Fibroblast of skin of back (primary cell): ENCODE measurements at regions not wholly inside any gene's neighbourhood (a gene's known extent, or its start where the extent isn't known, plus 50 kb on each side); places are given as distances from the start of the nearest gene placed in this dataset.

ENCODE experiments used
- DNase-seq: peaks from one replicate; pipeline ENCODE4 v3.0.0-alpha.2; 2013

- DNase-seq, result no peak
Observed at GRCh38 chr12:45549337-45549902, 180.1 kb upstream of the ARID2 start.

- no peak for DNase-seq
Observed at GRCh38 chr12:45553204-45553603, 176.3 kb upstream of the ARID2 start.

DNA sequence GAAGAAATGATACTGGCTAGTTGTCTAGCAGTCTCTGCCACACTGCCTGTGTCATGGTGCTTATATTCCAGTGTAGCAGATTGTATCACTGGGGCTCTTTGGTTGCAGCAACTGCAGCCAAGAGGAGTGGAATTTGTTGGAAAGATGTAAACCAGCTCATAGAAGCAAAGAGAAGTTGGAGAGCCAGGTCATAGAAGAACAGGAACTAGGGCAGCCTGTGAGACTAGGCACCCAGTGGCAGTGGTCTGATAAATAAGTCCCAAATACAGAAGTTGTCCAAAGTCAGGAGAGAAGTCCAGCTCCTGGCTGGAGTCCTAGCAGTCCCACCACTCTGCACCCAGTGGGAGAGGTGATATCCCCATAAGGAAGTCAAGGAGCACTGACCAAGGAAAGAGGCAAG, 172.5 kb upstream of the ARID2 start:
- no peak for DNase-seq

DNA sequence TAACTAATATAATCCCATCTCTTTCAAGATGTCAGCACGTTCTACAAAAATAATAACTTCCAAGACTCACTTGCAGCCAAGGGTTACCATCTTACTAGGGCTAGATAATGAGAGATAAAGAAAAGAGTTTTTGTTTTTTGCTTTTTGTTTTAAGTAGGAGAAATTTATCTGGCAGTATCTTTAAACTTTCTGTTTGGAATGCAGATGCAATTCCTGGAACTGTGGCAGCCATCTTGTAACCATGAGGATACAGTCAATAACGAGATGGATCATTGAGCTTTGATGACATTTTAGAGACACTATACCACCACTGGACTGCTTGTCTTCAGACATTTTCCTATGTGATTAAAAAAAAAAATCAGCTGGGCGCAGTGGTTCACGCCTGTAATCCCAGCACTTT, 171.2 kb upstream of the ARID2 start:
- DNase-seq, result no peak

DNA sequence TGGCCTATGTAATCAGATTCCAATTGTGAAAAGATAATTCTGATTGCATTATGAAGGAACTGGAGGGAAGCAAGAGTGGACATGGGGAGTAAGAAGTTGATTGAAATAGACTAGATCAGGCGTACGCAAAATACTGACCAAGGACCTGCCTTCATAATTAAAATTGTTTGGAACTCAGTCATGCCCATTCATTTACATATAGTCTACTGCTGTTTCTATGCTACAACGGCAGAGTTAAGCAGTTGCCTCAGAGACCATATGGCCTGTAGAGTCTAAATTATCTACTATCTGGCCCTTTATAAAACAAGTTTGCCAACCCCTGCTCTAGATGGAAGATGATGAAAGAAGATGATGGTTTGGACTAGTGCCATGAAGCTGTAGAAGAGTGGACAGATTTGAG, 170.0 kb upstream of the ARID2 start:
- no peak for DNase-seq

DNA sequence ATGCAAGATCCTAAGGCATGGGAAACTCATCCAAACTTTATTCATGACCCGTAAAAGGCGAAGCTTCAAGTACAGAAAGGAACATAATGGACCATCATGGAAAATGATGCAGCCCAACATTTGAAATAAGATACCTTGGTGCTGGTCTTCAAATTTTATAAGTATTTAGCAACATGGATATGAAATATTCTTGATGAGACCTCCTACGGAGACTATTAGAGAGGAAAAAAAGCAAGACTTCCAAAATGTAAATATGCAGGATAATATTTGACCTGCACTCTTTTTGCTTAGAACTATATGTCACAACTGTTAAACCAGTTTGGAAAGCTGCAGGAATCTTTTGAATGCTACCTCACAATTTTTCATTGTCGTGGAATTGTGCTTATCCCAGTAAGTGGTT, 168.8 kb upstream of the ARID2 start:
- DNase-seq, result no peak

DNA sequence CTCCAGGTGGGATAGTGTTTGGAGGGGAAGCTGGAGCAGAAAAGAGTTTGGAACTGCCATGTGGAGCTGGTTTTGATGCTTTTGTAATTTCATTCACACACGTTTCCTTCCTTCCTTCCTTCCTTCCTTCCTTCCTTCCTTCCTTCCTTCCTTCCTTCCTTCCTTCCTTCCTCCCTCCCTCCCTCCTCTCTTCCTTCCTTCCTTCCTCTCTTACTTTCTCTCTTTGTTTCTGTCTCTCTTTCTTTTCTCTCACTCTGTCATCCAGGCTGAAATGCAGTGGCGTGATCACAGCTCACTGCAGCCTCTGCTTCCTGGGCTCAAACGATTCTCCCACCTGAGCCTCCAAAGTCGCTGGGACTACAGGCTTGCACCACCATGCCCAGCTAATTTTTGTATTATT, 168.0 kb upstream of the ARID2 start:
- no peak for DNase-seq

DNA sequence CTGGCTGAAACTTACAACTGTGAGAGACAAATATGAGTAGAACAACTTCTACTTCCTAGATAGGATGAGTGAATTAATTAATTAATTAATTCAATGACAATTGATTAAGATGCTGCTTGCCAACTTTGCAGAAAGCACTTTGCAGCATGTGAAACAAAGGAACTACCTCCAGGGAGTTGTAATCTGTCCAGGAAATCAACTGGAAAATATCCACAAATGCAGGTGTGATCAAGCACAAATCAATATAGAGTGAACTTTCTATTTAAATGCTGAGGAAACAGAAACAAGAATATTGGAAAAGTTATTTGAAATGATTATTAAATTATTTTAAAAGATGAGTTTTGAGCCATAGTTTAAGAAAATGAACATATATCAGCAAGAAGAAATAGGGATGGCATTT, 163.9 kb upstream of the ARID2 start:
- no peak for DNase-seq

- DNase-seq, result no peak
Observed at GRCh38 chr12:45566257-45566656, 163.2 kb upstream of the ARID2 start.

DNA sequence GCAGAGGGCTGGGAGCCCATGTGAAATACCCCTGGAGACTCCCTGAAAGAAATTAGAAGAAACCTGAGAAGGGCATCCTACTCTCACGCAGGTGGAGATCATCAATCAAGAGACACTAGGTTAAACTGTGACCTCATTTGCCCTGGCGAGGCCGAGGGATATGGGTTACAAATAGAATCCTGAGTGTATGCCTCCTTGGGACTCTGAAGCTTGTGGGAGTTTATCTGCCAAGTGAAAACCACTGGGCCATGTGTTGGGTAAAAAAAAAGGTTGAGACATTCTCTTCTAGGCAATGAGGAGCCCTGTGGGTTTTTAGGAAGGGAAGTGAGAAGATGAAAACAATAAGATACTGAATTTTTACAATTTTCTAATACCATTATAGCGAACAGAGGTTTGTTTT, 160.7 kb upstream of the ARID2 start:
- no peak for DNase-seq

GRCh38 chr12:45570501-45570900, 159.0 kb upstream of the ARID2 start:
- no peak for DNase-seq

GRCh38 chr12:45572114-45572513, 157.4 kb upstream of the ARID2 start:
- no peak for DNase-seq

- no peak for DNase-seq
Observed at GRCh38 chr12:45575417-45575816, 154.1 kb upstream of the ARID2 start.

DNA sequence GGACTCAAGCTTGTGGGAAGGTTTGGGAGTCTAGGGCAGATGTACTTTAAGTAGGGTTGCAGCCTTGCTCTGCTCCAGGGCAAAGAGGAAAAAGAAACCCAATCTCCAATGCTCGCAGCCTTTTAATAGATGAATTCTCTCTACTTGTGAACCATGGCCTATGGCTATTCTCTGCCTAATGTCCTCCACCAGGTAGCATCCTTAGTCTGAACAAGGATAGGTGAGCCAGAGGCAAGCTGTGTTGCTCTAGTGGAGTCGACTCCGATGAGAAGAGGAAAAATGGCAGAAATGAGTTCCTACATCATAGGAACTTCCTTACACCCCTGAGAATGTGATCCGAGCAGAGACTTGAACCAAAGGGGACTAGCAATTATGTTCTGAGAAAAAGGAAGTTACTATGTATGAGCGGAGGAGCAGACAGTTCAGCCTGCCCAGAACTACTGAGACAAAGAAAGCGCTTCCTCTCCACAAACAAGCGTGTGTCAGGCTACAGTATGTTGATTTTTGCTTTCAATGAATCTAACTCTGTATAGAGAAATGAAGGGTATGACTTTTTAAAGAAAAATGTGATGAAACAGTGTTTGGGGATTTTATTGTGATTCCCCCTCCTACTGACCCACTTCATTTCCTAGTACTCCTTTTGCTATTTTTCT, 153.6 kb upstream of the ARID2 start:
- peak; percentile 21 for DNase-seq

DNA sequence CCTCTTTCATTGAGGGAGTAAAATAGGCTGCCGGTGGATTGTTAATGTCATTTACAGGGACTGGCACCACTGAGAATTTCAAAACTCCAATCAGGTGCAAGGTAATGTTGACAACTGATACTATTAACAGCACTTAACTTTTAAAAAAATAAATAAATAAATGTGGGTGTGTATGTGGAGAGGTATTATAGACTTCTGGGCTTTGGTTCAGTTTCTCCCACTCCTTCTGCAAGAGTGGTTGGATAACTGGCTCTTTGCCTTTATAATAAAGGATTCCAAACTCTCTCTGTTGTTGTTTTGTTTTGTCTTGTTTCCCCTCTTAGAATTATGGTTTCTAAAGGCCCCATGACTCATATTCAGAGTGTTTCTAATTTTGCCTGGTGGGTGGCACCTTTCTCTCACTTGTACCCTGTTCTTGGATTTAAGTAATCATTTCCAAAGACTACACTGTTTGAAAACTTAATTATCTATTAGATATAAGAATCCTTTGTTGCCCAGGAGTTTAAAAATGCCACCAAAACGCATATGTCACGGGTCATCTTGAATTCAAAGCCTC, 151.6 kb upstream of the ARID2 start:
- no peak for DNase-seq

DNA sequence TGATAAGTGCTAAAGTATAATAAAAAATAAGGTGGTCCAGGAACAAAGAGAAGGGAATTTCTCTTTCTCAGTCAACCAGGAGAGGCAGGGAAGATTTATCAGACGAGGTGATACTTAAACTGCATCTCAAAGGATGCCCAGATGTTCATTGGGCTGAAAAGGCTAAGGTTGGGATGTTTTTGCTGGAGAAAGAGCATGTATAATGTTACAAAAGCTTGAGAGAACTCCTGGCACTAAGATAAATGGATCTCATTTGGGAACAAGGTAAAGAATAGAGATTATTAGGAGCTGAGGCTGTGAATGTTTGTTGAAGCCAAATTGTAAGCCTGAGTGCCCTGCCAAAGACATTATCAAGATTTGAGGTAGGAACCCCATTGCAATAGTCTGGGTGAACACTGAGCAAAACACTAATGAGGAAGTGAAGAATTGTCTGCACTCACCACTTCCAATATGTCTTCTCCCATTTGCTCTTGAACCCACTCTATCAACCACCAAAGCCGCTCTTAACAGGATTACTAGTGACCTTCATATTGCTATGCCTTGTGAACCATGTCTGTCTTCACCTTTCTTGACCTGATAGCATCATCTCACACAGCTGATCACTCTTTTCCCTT, 149.0 kb upstream of the ARID2 start:
- no peak for DNase-seq

DNA sequence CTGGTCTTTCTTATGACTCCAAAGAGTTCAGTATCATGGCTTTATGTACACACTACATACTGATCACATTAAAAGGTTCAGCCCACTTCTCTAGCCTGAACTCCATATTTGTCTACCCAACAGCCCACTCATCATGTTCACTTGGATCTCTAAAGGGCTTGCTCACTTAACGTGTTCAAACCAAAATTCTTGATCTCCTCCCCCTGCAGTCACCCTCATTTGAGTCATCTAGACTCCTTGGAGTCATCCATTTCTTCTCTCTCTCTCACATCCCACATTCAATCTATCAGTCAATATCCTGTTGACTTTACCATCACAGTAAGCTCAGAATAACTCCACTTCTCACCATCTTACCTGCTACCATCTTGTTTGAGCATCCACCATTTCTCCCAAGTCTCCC, 148.4 kb upstream of the ARID2 start:
- no peak for DNase-seq

DNA sequence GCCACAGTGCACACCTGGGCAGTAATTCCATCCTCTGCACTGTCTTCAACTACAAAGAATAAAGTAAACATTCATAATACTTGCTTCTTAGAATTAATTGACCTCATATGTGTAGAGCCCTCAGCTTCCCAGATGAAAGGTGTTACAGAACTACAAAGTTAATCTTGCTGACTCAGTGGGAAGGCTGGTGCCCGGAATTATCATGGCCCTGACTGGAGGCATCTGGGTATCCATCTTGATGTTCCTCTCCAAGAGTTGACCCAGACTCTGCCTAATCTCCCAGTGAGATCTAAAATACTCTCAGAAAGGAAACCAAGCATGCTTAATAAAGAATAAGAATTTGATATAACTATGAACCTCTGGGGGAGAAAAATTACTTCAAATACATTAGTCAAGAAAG, 147.0 kb upstream of the ARID2 start:
- no peak for DNase-seq

- DNase-seq, result no peak
Observed at GRCh38 chr12:45582986-45583659, 146.4 kb upstream of the ARID2 start.

- DNase-seq, result no peak
Observed at GRCh38 chr12:45584336-45584735, 145.2 kb upstream of the ARID2 start.

GRCh38 chr12:45585522-45586230, 143.8 kb upstream of the ARID2 start:
- DNase-seq, result no peak

DNA sequence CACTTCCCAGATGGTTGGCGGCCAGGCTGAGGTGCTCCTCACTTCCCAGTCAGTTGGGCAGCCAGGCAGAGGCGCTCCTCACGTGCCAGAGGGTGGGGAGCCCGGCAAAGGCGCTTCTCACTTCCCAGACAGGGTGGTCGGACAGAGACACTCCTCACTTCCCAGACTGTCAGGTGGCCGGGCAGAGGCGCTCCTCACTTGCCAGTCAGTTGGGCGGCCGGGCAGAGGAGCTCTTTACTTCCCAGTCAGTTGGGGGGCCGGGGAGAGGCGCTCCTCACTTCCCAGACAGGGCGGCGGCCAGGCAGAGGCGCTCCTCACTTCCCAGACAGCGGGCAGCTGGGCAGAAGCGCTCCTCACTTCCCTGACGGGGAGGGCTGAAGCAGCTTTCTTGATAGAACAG, 143.0 kb upstream of the ARID2 start:
- no peak for DNase-seq

DNA sequence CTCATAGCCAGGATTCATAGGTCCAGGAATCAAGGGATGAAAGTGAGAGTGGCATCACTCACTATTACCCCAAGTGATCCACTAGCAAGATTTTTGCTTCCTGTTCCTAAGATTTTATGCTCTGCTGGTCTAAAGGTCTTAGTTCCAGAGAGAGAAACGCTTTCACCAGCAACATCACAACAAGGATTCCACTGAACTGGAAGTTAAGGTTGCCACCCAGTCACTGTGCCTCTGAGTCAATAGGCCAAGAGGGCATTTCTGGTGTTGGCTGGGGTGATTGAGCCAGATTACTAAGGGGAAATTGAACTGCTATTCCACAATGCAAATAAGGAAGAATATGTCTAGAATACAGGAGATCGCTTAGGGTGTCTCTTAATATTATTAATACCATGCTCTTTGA, 142.5 kb upstream of the ARID2 start:
- DNase-seq, result no peak
